ENCODE measurements at regions not wholly inside any gene's neighbourhood (a gene's known extent, or its start where the extent isn't known, plus 50 kb on each side); places are given as distances from the start of the nearest gene placed in this dataset.

- no peak overlapping the region for H3K4me3 ChIP-seq (ENCODE audit: low read depth, low read length)
- no peak for TF ChIP-seq CTCF (IDR thresholded peaks at IDR 0.05; ENCODE audit: low read depth, low read length)
These were observed 79.2 kb upstream of the MDM1 start for GRCh38 chr12:68411371-68411770.

GRCh38 chr12:68414988-68415387 is 82.8 kb upstream of the MDM1 start:
- no peak for TF ChIP-seq CTCF (IDR thresholded peaks at IDR 0.05; ENCODE audit: low read depth, low read length)
- no peak overlapping the region for H3K4me3 ChIP-seq (ENCODE audit: low read depth, low read length)

- no peak overlapping the region for H3K4me3 ChIP-seq (ENCODE audit: low read depth, low read length)
- no peak for TF ChIP-seq CTCF (IDR thresholded peaks at IDR 0.05; ENCODE audit: low read depth, low read length)
These were observed 84.2 kb upstream of the MDM1 start for GRCh38 chr12:68416350-68416749.

GRCh38 chr12:68416826-68417225 is 84.7 kb upstream of the MDM1 start:
- no peak overlapping the region for H3K4me3 ChIP-seq (ENCODE audit: low read depth, low read length)
- no peak for TF ChIP-seq CTCF (IDR thresholded peaks at IDR 0.05; ENCODE audit: low read depth, low read length)

GRCh38 chr12:68418137-68418460 is 85.9 kb upstream of the MDM1 start:
- TF ChIP-seq CTCF (IDR thresholded peaks at IDR 0.05; ENCODE audit: low read depth, low read length) = no peak
- H3K4me3 ChIP-seq (ENCODE audit: low read depth, low read length) = no peak overlapping the region

- no peak for TF ChIP-seq CTCF (IDR thresholded peaks at IDR 0.05; ENCODE audit: low read depth, low read length)
- no peak overlapping the region for H3K4me3 ChIP-seq (ENCODE audit: low read depth, low read length)
These were observed 88.3 kb upstream of the MDM1 start for GRCh38 chr12:68420225-68421010.

- no peak for TF ChIP-seq CTCF (IDR thresholded peaks at IDR 0.05; ENCODE audit: low read depth, low read length)
- H3K4me3 ChIP-seq (ENCODE audit: low read depth, low read length) = no peak overlapping the region
These were observed 90.0 kb upstream of the MDM1 start for GRCh38 chr12:68422159-68422558.

Measured in WI38 (cell line).